ENCODE measurements at regions not wholly inside any gene's neighbourhood (a gene's known extent, or its start where the extent isn't known, plus 50 kb on each side); places are given as distances from the start of the nearest gene placed in this dataset.
"Not testable (repeated sequence)": the region's sequence is repeated elsewhere in the genome, so short reads cannot be mapped to it uniquely, and the experiment has no call there.

DNA sequence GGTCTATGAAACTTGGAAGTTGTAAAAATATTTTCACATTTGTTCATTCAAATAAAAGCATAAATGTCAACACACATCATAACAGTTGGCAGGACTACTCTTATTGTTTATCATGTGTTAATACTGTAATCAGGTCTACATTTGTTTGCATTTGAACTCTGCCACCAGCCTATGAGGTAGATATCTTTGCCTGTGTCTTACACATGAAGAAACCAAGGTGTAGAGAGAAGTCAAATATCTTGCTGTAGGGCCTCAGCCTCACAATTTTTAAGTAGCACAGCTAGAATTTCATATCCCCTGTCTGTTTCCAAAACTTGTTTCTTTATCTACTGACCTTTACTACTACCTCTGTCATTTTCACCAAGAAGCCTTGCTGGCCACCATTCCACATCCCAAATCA lies 161.9 kb downstream of the ZIC4 start:
- no peak for FAIRE-seq
- TF ChIP-seq CTCF (IDR thresholded peaks at IDR 0.05): no peak
- Histone ChIP-seq H3K9me3 (no peaks in the 10 kb centered on the region), H3K4me1 (no peaks in the 10 kb centered on the region), H3K27me3 (no peaks in the 10 kb centered on the region), H3K4me3 (no peak overlapping the region), H3K27ac (no peak overlapping the region), H3K36me3 (no peaks in the 10 kb centered on the region)
- intact Hi-C loops (cut with DNase I): no loop called here
- ATAC-seq: no peak
- no peak for DNase-seq

DNA sequence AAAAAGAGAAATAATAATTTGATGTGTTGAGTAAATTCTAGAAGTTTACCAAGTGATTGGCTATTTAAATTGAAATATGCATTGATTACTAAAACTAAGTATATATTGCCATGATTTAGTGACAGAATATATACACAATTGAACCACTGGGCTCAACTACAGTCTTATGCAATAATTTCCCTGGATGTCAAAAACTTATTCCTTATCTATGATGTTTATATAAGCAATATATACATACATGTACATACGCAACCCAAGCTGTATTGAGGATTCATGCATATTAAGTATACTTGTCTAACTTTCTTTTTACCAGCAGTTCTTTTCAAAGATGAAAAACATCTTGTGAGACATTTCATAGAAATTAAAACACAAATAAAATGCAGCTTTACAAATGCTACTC lies 165.8 kb downstream of the ZIC4 start:
- Histone ChIP-seq H3K9me3 (no peaks in the 10 kb centered on the region), H3K27me3 (no peaks in the 10 kb centered on the region), H3K4me3 (no peak overlapping the region), H3K27ac (no peak overlapping the region), H3K4me1 (no peaks in the 10 kb centered on the region), H3K36me3 (no peaks in the 10 kb centered on the region)
- ATAC-seq (no peak), DNase-seq (no peak), FAIRE-seq (no peak)
- WGBS, 2 donors: 81 to 88% methylated on average over 1 of the region's 1 CpG
- TF ChIP-seq CTCF (IDR thresholded peaks at IDR 0.05): no peak
- intact Hi-C loops (cut with DNase I): no loop called here

DNA sequence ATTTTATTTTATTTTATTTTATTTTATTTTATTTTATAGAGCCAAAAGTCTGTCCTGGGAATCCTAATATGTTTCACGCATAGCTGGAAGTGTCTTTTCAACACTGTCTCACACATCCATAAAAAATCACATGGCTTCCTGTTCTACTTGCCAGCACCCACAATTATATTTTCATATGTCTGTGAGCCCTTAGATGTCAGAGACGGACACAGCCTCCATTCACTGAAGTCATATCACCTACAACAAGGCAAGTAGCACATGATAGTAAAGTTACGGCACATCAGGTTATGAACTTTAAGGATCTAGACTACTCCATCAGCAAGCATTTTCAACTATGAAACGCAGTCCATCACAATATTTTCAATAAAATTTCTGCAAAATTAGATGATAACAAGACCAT lies 168.4 kb downstream of the ZIC4 start:
- Histone ChIP-seq H3K27ac (no peak overlapping the region), H3K4me1 (no peaks in the 10 kb centered on the region), H3K4me3 (no peak overlapping the region), H3K36me3 (no peaks in the 10 kb centered on the region), H3K27me3 (no peaks in the 10 kb centered on the region), H3K9me3 (no peaks in the 10 kb centered on the region)
- DNase-seq: no peak
- intact Hi-C loops (cut with DNase I): no loop called here
- ATAC-seq: no peak
- WGBS, 2 donors: 69 to 73% methylated on average over 4 of the region's 4 CpGs
- no peak for FAIRE-seq
- TF ChIP-seq CTCF (IDR thresholded peaks at IDR 0.05): no peak

- H3K27ac ChIP-seq; H3K4me3 ChIP-seq; FAIRE-seq; H3K9me3 ChIP-seq; ATAC-seq; H3K4me1 ChIP-seq; intact Hi-C loops (cut with DNase I); DNase-seq; H3K36me3 ChIP-seq; H3K27me3 ChIP-seq: not testable (repeated sequence)
- 55 to 56% methylated on average over 3 of the region's 3 CpGs for WGBS, 2 donors
Measured at GRCh38 chr3:147231980-147232379, 174.4 kb downstream of the ZIC4 start.

DNA sequence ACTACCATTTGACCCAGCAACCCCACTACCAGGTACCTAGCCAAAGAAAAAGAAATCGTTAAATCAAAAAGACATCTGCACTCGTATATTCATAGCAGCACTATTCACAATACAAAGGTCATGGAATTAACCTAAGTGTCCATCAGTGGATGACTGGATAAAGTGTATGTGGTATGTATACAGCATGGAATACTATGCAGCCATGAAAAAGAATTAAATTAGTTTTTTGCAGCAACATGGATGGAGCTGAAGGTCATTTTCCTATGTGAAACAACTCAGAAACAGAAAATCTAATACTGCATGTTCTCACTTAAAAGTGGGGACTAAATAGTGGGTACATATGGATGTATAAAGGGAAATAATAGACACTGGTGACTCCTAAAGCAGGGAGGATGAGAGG lies 175.2 kb downstream of the ZIC4 start:
- Histone ChIP-seq H3K9me3 (no peaks in the 10 kb centered on the region), H3K36me3 (no peaks in the 10 kb centered on the region), H3K27ac (no peak overlapping the region), H3K4me3 (no peak overlapping the region), H3K27me3 (no peaks in the 10 kb centered on the region), H3K4me1 (no peaks in the 10 kb centered on the region)
- ATAC-seq (no peak), FAIRE-seq (no peak), DNase-seq (no peak)
- TF ChIP-seq CTCF (IDR thresholded peaks at IDR 0.05): no peak
- intact Hi-C loops (cut with DNase I): no loop called here
- 88 to 94% methylated on average over 2 of the region's 2 CpGs for WGBS, 2 donors

- intact Hi-C loops (cut with DNase I): no loop called here
- H3K4me3 ChIP-seq: no peak overlapping the region
- H3K27ac ChIP-seq: no peak overlapping the region
- no peaks in the 10 kb centered on the region for H3K9me3 ChIP-seq
- ATAC-seq (no peak), DNase-seq (no peak), FAIRE-seq (no peak)
- no peaks in the 10 kb centered on the region for H3K36me3 ChIP-seq
- no peaks in the 10 kb centered on the region for H3K4me1 ChIP-seq
- H3K27me3 ChIP-seq: no peaks in the 10 kb centered on the region
- no peak for TF ChIP-seq CTCF (IDR thresholded peaks at IDR 0.05)
- 68 to 80% methylated on average over 1 of the region's 1 CpG for WGBS, 2 donors
Measured at GRCh38 chr3:147222291-147222690, 184.1 kb downstream of the ZIC4 start.
